ENCODE measurements at regions not wholly inside any gene's neighbourhood (a gene's known extent, or its start where the extent isn't known, plus 50 kb on each side); places are given as distances from the start of the nearest gene placed in this dataset.

- Histone ChIP-seq H3K4me1 (ENCODE audit: insufficient read depth, low read length) (no peaks in the 10 kb centered on the region), H2AFZ (ENCODE audit: low read length) (no peak overlapping the region), H3K27me3 (ENCODE audit: insufficient read depth, low read length) (no peaks in the 10 kb centered on the region), H3K4me3 (ENCODE audit: insufficient read depth, low read length) (no peak overlapping the region), H3K79me2 (ENCODE audit: insufficient read depth, low read length) (no peaks in the 10 kb centered on the region), H4K20me1 (ENCODE audit: insufficient read depth, low read length) (no peaks in the 10 kb centered on the region), H3K36me3 (ENCODE audit: insufficient read depth, low read length) (no peaks in the 10 kb centered on the region), H3K27ac (ENCODE audit: low read depth, low read length) (no peak overlapping the region), H3K4me2 (ENCODE audit: insufficient read depth, low read length) (no peak overlapping the region), H3K9me3 (ENCODE audit: low read depth, low read length) (no peaks in the 10 kb centered on the region)
- no peak for TF ChIP-seq CTCF (IDR thresholded peaks at IDR 0.05; ENCODE audit: extremely low read depth, low read depth, low read length)
- no peak for DNase-seq (ENCODE audit: insufficient read length, low spot score, missing footprints)
Measured at GRCh38 chr7:46109437-46109836, 188.4 kb upstream of the IGFBP3 start.

DNA sequence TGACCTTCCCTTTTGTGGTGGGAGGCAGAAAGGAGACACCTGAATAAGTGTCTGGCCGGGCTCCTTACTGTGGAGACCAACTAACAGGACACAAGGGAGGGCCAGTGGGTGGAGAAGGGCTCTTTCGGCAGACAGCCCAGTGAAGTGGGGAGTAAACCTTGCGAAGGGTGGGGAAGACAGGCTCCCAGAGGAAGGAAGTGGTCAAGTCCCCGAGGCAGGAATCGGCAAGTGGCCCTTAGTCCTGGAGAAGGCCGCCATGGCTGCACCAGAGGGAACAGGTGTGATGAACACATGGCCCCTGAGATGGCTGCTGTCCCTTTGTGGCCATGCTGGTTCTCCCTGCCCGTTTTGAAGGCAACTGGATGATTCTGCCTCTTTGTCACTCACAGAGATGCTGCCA, 187.2 kb upstream of the IGFBP3 start:
- H3K27ac ChIP-seq (ENCODE audit: low read depth, low read length): no peak overlapping the region
- peak; percentile 27 for DNase-seq (ENCODE audit: insufficient read length, low spot score, missing footprints)
- no peaks in the 10 kb centered on the region for H4K20me1 ChIP-seq (ENCODE audit: insufficient read depth, low read length)
- no peak overlapping the region for H2AFZ ChIP-seq (ENCODE audit: low read length)
- H3K4me3 ChIP-seq (ENCODE audit: insufficient read depth, low read length): no peak overlapping the region
- H3K27me3 ChIP-seq (ENCODE audit: insufficient read depth, low read length): no peaks in the 10 kb centered on the region
- H3K36me3 ChIP-seq (ENCODE audit: insufficient read depth, low read length): no peaks in the 10 kb centered on the region
- H3K9me3 ChIP-seq (ENCODE audit: low read depth, low read length): no peaks in the 10 kb centered on the region
- no peaks in the 10 kb centered on the region for H3K4me1 ChIP-seq (ENCODE audit: insufficient read depth, low read length)
- no peak overlapping the region for H3K4me2 ChIP-seq (ENCODE audit: insufficient read depth, low read length)
- no peaks in the 10 kb centered on the region for H3K79me2 ChIP-seq (ENCODE audit: insufficient read depth, low read length)
- no peak for TF ChIP-seq CTCF (IDR thresholded peaks at IDR 0.05; ENCODE audit: extremely low read depth, low read depth, low read length)

DNA sequence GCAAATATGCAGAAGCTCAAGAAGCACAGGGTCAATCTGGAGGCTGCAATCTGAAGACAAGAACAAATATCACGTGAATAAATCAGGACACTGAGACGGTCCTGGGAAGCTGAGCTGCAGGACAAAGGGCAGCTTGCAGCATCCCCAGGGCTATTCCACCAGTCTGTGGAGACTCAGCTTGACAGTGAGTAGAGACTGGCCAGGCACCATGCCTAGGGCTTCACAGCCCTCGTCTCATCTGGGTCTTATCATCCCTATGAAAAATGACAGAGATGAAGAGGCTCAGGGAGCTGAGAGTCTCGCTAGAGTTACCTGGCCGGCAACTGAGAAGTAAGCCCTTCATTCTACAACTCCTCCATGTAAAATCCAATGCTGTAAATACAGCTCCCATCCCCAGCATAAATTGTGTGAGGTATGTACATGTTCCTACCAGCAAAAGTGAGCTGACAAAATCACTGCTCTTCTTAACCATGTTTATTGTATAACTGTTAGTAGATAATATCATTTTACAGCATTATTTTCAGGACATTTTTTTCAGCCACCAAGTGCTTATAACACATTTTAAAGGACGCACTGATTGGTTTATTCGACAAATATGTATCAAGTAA, 186.6 kb upstream of the IGFBP3 start:
- Histone ChIP-seq H3K36me3 (ENCODE audit: insufficient read depth, low read length) (no peaks in the 10 kb centered on the region), H3K4me3 (ENCODE audit: insufficient read depth, low read length) (no peak overlapping the region), H3K27ac (ENCODE audit: low read depth, low read length) (no peak overlapping the region), H3K4me1 (ENCODE audit: insufficient read depth, low read length) (no peaks in the 10 kb centered on the region), H3K4me2 (ENCODE audit: insufficient read depth, low read length) (no peak overlapping the region), H3K79me2 (ENCODE audit: insufficient read depth, low read length) (no peaks in the 10 kb centered on the region), H3K27me3 (ENCODE audit: insufficient read depth, low read length) (no peaks in the 10 kb centered on the region), H4K20me1 (ENCODE audit: insufficient read depth, low read length) (no peaks in the 10 kb centered on the region), H3K9me3 (ENCODE audit: low read depth, low read length) (no peaks in the 10 kb centered on the region), H2AFZ (ENCODE audit: low read length) (no peak overlapping the region)
- no peak for TF ChIP-seq CTCF (IDR thresholded peaks at IDR 0.05; ENCODE audit: extremely low read depth, low read depth, low read length)
- peak; percentile 59 for DNase-seq (ENCODE audit: insufficient read length, low spot score, missing footprints)

DNA sequence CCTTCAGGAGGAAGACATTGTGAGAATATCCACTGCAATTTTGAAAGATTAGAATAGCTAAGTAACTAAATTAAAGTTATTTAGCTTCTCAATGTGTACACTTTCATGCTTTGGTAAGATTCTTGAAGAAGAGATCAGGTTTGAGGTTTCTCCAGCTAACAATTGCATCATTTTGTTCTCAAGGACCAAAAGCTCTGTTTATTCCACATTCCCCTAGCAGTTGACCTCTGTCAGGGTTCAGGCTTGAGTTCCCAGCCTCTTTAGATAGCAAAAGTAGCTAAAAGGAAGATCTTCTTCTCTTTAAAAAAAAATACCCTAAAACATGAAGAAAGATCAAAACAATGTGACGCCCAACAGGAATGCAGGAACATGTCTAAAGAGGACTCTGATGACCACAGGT, 179.4 kb upstream of the IGFBP3 start:
- Histone ChIP-seq H2AFZ (ENCODE audit: low read length) (no peak overlapping the region), H3K79me2 (ENCODE audit: insufficient read depth, low read length) (no peaks in the 10 kb centered on the region), H3K4me2 (ENCODE audit: insufficient read depth, low read length) (no peak overlapping the region), H3K4me1 (ENCODE audit: insufficient read depth, low read length) (no peaks in the 10 kb centered on the region), H3K36me3 (ENCODE audit: insufficient read depth, low read length) (no peaks in the 10 kb centered on the region), H3K27me3 (ENCODE audit: insufficient read depth, low read length) (no peaks in the 10 kb centered on the region), H3K27ac (ENCODE audit: low read depth, low read length) (no peak overlapping the region), H3K9me3 (ENCODE audit: low read depth, low read length) (no peaks in the 10 kb centered on the region), H3K4me3 (ENCODE audit: insufficient read depth, low read length) (no peak overlapping the region), H4K20me1 (ENCODE audit: insufficient read depth, low read length) (no peaks in the 10 kb centered on the region)
- no peak for DNase-seq (ENCODE audit: insufficient read length, low spot score, missing footprints)
- TF ChIP-seq CTCF (IDR thresholded peaks at IDR 0.05; ENCODE audit: extremely low read depth, low read depth, low read length): no peak

All from osteoblast (primary cell).